DND-41 (cell line): ENCODE measurements at regions not wholly inside any gene's neighbourhood (a gene's known extent, or its start where the extent isn't known, plus 50 kb on each side); places are given as distances from the start of the nearest gene placed in this dataset.

Experiments used
- ATAC-seq: fragments of 200-7000 bp; cut with Tn5 transposase; 3 replicates; pipeline ENCODE4 v1.9.1; 2021; ENCODE audit warnings: low read depth; ENCODE audit not compliant: insufficient read depth
- DNase-seq: peaks from one replicate; pipeline ENCODE4 v3.0.0-alpha.2; 2020
- H2AFZ ChIP-seq: 2 replicates; pipeline ENCODE4 v1.6.0; 2012; ENCODE audit warnings: low read depth, low read length
- H3K27ac ChIP-seq: 2 replicates; pipeline ENCODE4 v1.5.1; 2012; ENCODE audit warnings: low read length, inconsistent platforms
- H3K27me3 ChIP-seq: fragments of 200-600 bp; sonication (generic); 2 replicates; pipeline ENCODE4 v1.6.0; 2012; ENCODE audit warnings: low read length, mild to moderate bottlenecking, inconsistent platforms; ENCODE audit not compliant: insufficient read depth, poor library complexity
- H3K36me3 ChIP-seq: 2 replicates; pipeline ENCODE4 v1.5.1; 2012; ENCODE audit warnings: low read length, inconsistent platforms; ENCODE audit not compliant: insufficient read depth
- H3K4me1 ChIP-seq: 2 replicates; pipeline ENCODE4 v1.5.1; 2012; ENCODE audit warnings: mild to moderate bottlenecking, low read length; ENCODE audit not compliant: insufficient read depth
- H3K4me2 ChIP-seq: 2 replicates; pipeline ENCODE4 v1.6.0; 2012; ENCODE audit warnings: mild to moderate bottlenecking, moderate library complexity, low read length, inconsistent platforms; ENCODE audit not compliant: insufficient read depth
- H3K4me3 ChIP-seq, 2 experiments: fragments of 200-600 bp in 1 of 2; shearing (Covaris generic) in 1 of 2; 2 replicates each; pipeline ENCODE4 v1.5.1; 2012 to 2016; ENCODE audit warnings: inconsistent platforms in 2 of 2, low read length in 2 of 2, mild to moderate bottlenecking in 2 of 2, low read depth in 1 of 2, moderate library complexity in 1 of 2
- H3K79me2 ChIP-seq: 2 replicates; pipeline ENCODE4 v1.6.0; 2012; ENCODE audit warnings: low read length, inconsistent platforms; ENCODE audit not compliant: insufficient read depth
- H3K9ac ChIP-seq: 2 replicates; pipeline ENCODE4 v1.6.0; 2012; ENCODE audit warnings: low read depth, mild to moderate bottlenecking, inconsistent platforms, low read length, moderate library complexity
- H3K9me3 ChIP-seq: 2 replicates; pipeline ENCODE4 v1.5.1; 2012; ENCODE audit warnings: low read length, moderate library complexity, mild to moderate bottlenecking, inconsistent platforms; ENCODE audit not compliant: insufficient read depth, severe bottlenecking
- H4K20me1 ChIP-seq: 2 replicates; pipeline ENCODE4 v1.6.0; 2012; ENCODE audit warnings: low read length; ENCODE audit not compliant: insufficient read depth
- EZH2 ChIP-seq: IDR thresholded peaks from 3 replicates; pipeline ENCODE4 v1.6.1; 2012; ENCODE audit warnings: borderline replicate concordance, low read depth, mild to moderate bottlenecking, moderate library complexity, low read length, inconsistent platforms; ENCODE audit not compliant: severe bottlenecking
- TF ChIP-seq, protein P1 (sequence below): IDR thresholded peaks from 2 replicates; pipeline ENCODE4 v1.5.1; 2012; ENCODE audit warnings: borderline replicate concordance, low read length, moderate library complexity, mild to moderate bottlenecking; ENCODE audit not compliant: poor library complexity, severe bottlenecking; ENCODE audit errors: extremely low read depth

- H3K36me3 ChIP-seq, result no peaks in the 10 kb centered on the region
- DNase-seq (no peak), ATAC-seq (no peak)
- no peak for TF ChIP-seq EZH2
- TF ChIP-seq, protein P1, sequence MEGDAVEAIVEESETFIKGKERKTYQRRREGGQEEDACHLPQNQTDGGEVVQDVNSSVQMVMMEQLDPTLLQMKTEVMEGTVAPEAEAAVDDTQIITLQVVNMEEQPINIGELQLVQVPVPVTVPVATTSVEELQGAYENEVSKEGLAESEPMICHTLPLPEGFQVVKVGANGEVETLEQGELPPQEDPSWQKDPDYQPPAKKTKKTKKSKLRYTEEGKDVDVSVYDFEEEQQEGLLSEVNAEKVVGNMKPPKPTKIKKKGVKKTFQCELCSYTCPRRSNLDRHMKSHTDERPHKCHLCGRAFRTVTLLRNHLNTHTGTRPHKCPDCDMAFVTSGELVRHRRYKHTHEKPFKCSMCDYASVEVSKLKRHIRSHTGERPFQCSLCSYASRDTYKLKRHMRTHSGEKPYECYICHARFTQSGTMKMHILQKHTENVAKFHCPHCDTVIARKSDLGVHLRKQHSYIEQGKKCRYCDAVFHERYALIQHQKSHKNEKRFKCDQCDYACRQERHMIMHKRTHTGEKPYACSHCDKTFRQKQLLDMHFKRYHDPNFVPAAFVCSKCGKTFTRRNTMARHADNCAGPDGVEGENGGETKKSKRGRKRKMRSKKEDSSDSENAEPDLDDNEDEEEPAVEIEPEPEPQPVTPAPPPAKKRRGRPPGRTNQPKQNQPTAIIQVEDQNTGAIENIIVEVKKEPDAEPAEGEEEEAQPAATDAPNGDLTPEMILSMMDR, result no peak
- no peak overlapping the region for H2AFZ ChIP-seq
- H3K9me3 ChIP-seq, result no peaks in the 10 kb centered on the region
- H4K20me1 ChIP-seq, result no peaks in the 10 kb centered on the region
- H3K4me3 ChIP-seq, result no peak overlapping the region
- no peak overlapping the region for H3K9ac ChIP-seq
- no peaks in the 10 kb centered on the region for H3K4me1 ChIP-seq
- H3K79me2 ChIP-seq, result no peaks in the 10 kb centered on the region
- no peak overlapping the region for H3K4me2 ChIP-seq
- H3K27ac ChIP-seq, result no peak overlapping the region
- H3K27me3 ChIP-seq, result no peaks in the 10 kb centered on the region
Measured at GRCh38 chr10:131667047-131667446, 233.8 kb upstream of the PPP2R2D start.

DNA sequence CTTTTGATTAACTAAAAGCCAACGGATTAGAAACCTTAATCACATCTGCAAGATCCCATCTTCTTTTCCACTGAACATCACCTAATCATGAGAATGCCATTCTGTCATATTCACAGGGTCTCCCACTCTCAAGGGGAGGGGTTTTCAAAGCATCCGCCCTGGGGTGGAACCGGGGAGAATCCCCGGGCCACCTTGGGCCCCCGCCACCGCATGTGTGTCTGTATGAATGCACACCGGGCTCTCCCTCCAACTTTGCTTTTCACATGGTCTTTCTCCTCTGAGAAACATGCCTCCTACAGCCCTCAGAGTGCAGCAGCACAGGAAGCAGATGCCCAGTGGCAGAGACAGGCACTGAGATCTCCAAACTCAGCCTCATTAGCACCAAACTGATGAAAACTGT, 233.2 kb upstream of the PPP2R2D start:
- H4K20me1 ChIP-seq, result no peaks in the 10 kb centered on the region
- DNase-seq, result no peak
- no peak overlapping the region for H3K27ac ChIP-seq
- no peaks in the 10 kb centered on the region for H3K4me1 ChIP-seq
- no peaks in the 10 kb centered on the region for H3K9me3 ChIP-seq
- no peaks in the 10 kb centered on the region for H3K27me3 ChIP-seq
- H3K4me2 ChIP-seq, result no peak overlapping the region
- no peak overlapping the region for H3K4me3 ChIP-seq
- H3K9ac ChIP-seq, result no peak overlapping the region
- H3K79me2 ChIP-seq, result no peaks in the 10 kb centered on the region
- TF ChIP-seq, protein P1, result no peak
- TF ChIP-seq EZH2, result no peak
- no peak overlapping the region for H2AFZ ChIP-seq
- ATAC-seq, result no peak
- no peaks in the 10 kb centered on the region for H3K36me3 ChIP-seq

DNA sequence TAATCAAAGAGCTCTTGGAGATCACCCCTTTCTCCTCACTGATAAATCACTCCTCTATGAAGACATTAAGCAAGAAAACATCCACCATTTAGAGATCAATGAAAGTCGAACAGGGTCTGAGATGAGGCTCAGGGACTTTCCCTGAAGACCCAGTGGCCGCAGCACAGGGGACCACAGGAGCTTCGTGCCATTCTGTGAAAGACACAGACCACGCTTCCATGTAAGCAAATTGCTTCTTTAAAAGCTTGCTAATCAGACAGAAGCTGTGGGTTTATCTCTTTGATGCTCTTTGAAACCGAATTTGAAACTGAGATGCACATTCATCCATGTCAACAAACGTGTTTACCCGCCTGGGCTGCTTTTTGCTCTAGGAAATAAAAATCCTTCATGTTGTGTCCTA, 231.9 kb upstream of the PPP2R2D start:
- TF ChIP-seq, protein P1, result no peak
- TF ChIP-seq EZH2, result no peak
- no peak overlapping the region for H2AFZ ChIP-seq
- H3K27me3 ChIP-seq, result no peaks in the 10 kb centered on the region
- no peak for ATAC-seq
- no peaks in the 10 kb centered on the region for H3K4me1 ChIP-seq
- no peak overlapping the region for H3K9ac ChIP-seq
- H3K9me3 ChIP-seq, result no peaks in the 10 kb centered on the region
- no peak overlapping the region for H3K27ac ChIP-seq
- H3K4me3 ChIP-seq, result no peak overlapping the region
- no peak overlapping the region for H3K4me2 ChIP-seq
- no peaks in the 10 kb centered on the region for H3K79me2 ChIP-seq
- H4K20me1 ChIP-seq, result no peaks in the 10 kb centered on the region
- no peaks in the 10 kb centered on the region for H3K36me3 ChIP-seq
- no peak for DNase-seq

DNA sequence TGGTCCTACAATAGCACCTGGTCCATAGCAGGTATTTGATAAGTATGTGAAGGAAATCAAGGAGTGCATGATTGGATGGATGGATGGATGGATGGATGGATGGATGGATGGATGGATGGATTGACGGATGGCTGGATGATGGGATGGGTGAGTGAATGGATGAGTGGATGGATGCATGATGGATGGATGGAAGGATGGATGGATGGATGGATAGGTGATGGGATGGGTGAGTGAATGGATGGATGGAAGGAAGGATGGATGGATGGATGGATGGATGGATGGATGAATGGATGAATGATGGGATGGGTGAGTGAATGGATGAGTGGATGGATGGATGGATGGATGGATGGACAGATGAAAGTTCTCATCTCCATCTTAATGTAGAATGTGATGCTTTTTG, 231.0 kb upstream of the PPP2R2D start:
- ATAC-seq, result no peak
- no peaks in the 10 kb centered on the region for H3K27me3 ChIP-seq
- no peaks in the 10 kb centered on the region for H3K4me1 ChIP-seq
- H3K79me2 ChIP-seq, result no peaks in the 10 kb centered on the region
- no peak overlapping the region for H2AFZ ChIP-seq
- H3K4me2 ChIP-seq, result no peak overlapping the region
- TF ChIP-seq, protein P1, result no peak
- TF ChIP-seq EZH2, result no peak
- no peak overlapping the region for H3K9ac ChIP-seq
- no peaks in the 10 kb centered on the region for H3K9me3 ChIP-seq
- no peaks in the 10 kb centered on the region for H3K36me3 ChIP-seq
- no peak overlapping the region for H3K4me3 ChIP-seq
- DNase-seq, result no peak
- no peaks in the 10 kb centered on the region for H4K20me1 ChIP-seq
- no peak overlapping the region for H3K27ac ChIP-seq
